Osteoblast (primary cell): ENCODE measurements at regions not wholly inside any gene's neighbourhood (a gene's known extent, or its start where the extent isn't known, plus 50 kb on each side); places are given as distances from the start of the nearest gene placed in this dataset.

Experiments
- DNase-seq: peaks from one replicate; pipeline ENCODE4 v3.0.0; 2011; ENCODE audit warnings: low spot score, mixed read lengths; ENCODE audit not compliant: insufficient read length; ENCODE audit errors: missing footprints
- H2AFZ ChIP-seq: 2 replicates; pipeline ENCODE4 v1.6.0; 2011; ENCODE audit warnings: mild to moderate bottlenecking, low read length
- H3K27ac ChIP-seq: 2 replicates; pipeline ENCODE4 v1.5.1; 2011; ENCODE audit warnings: mild to moderate bottlenecking, low read depth, low read length, moderate library complexity
- H3K27me3 ChIP-seq: 2 replicates; pipeline ENCODE4 v1.6.0; 2012; ENCODE audit warnings: mild to moderate bottlenecking, control low read depth, inconsistent platforms, low read length, moderate library complexity; ENCODE audit not compliant: insufficient read depth
- H3K36me3 ChIP-seq: 2 replicates; pipeline ENCODE4 v1.5.1; 2011; ENCODE audit warnings: mild to moderate bottlenecking, low read length, control low read depth, moderate library complexity; ENCODE audit not compliant: insufficient read depth
- H3K4me1 ChIP-seq: 2 replicates; pipeline ENCODE4 v1.5.1; 2011; ENCODE audit warnings: mild to moderate bottlenecking, low read length, control low read depth, moderate library complexity; ENCODE audit not compliant: insufficient read depth
- H3K4me2 ChIP-seq: 2 replicates; pipeline ENCODE4 v1.6.0; 2011; ENCODE audit warnings: mild to moderate bottlenecking, low read length; ENCODE audit not compliant: insufficient read depth
- H3K4me3 ChIP-seq: fragments of 200-600 bp; sonication (generic); 3 replicates; pipeline ENCODE4 v1.5.1; 2012; ENCODE audit warnings: mild to moderate bottlenecking, low read length, inconsistent platforms; ENCODE audit not compliant: insufficient read depth
- H3K79me2 ChIP-seq: 2 replicates; pipeline ENCODE4 v1.6.0; 2012; ENCODE audit warnings: mild to moderate bottlenecking, low read length, control low read depth, inconsistent platforms; ENCODE audit not compliant: insufficient read depth
- H3K9me3 ChIP-seq: 2 replicates; pipeline ENCODE4 v1.5.1; 2011; ENCODE audit warnings: low read depth, low read length, control low read depth
- H4K20me1 ChIP-seq: 2 replicates; pipeline ENCODE4 v1.6.0; 2012; ENCODE audit warnings: mild to moderate bottlenecking, low read length, control low read depth; ENCODE audit not compliant: insufficient read depth
- CTCF ChIP-seq: IDR thresholded peaks from 2 replicates; pipeline ENCODE4 v1.5.1; 2011; ENCODE audit warnings: mild to moderate bottlenecking, low read depth, low read length, moderate library complexity; ENCODE audit errors: extremely low read depth

DNA sequence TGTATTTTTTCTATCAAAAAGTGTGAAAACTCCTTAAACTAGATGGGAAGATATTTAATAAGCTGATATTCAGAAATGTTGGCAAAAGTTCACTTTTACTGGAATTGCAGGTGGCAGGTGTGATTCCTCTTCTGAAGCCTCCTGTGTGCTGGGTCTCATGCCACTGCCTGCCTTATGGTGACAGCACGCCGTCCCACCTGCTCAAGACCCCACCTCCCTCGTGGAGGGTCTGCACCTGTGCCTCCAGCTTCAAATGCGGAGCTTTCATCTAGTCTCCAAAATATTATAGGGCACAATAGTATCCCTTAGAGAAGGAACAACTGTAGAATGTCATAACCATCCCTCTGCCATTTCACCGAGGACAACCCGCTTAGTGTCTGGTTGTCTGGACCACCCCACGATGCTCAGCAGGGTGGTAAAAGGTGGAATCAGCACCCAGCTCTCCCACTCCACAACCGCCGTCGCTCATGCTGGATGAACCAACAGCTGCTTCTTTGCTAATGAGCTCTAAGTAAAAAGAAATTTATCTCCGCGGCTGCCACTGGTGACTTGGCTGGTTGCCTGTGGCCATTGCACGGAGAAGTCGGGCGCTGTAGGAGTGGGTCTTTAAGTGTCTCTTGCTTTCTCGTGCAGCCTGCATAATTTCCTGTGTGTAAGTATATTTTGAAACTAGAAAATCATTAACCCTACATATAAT lies 119.3 kb upstream of the TCERG1L start:
- Histone ChIP-seq H3K9me3 (no peaks in the 10 kb centered on the region), H3K27me3 (no peaks in the 10 kb centered on the region), H3K36me3 (no peaks in the 10 kb centered on the region), H3K4me2 (no peak overlapping the region), H3K4me3 (no peak overlapping the region), H3K79me2 (no peaks in the 10 kb centered on the region), H3K4me1 (no peaks in the 10 kb centered on the region), H4K20me1 (no peaks in the 10 kb centered on the region), H3K27ac (no peak overlapping the region), H2AFZ (no peak overlapping the region)
- no peak for DNase-seq
- no peak for TF ChIP-seq CTCF

DNA sequence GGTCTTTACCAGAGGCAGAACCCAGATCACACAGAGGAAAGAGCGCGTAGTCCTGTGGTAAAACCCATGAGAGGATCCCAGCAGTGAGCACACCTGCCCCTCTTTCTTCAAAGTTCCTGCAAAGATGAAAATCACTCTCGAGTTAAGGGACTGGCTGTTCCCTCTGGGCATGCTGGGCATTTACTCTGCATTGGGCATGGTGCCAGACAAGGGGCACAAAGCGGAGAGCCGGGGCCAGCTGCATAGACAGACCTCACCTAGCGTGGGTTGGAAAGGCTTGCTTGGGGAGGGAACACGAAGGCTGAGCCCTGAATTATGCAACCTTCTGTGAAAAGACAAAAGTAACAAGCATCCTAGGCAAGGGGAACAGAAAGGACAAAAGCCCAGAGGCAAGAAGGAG lies 120.0 kb upstream of the TCERG1L start:
- no peaks in the 10 kb centered on the region for H3K79me2 ChIP-seq
- H3K4me2 ChIP-seq = no peak overlapping the region

GRCh38 chr10:131431978-131432690 lies 120.6 kb upstream of the TCERG1L start:
- no peaks in the 10 kb centered on the region for H3K4me1 ChIP-seq
- H4K20me1 ChIP-seq = no peaks in the 10 kb centered on the region
- H3K27ac ChIP-seq = no peak overlapping the region
- no peak overlapping the region for H3K4me2 ChIP-seq
- no peak overlapping the region for H2AFZ ChIP-seq
- H3K36me3 ChIP-seq = no peaks in the 10 kb centered on the region
- TF ChIP-seq CTCF = no peak
- no peaks in the 10 kb centered on the region for H3K27me3 ChIP-seq
- no peak for DNase-seq
- H3K9me3 ChIP-seq = no peaks in the 10 kb centered on the region
- H3K4me3 ChIP-seq = no peak overlapping the region
- H3K79me2 ChIP-seq = no peaks in the 10 kb centered on the region

More for the DNA sequence above, 120.0 kb upstream of the TCERG1L start:
- Histone ChIP-seq H3K4me3 (no peak overlapping the region), H3K27me3 (no peaks in the 10 kb centered on the region), H2AFZ (no peak overlapping the region), H3K9me3 (no peaks in the 10 kb centered on the region), H4K20me1 (no peaks in the 10 kb centered on the region), H3K4me1 (no peaks in the 10 kb centered on the region), H3K36me3 (no peaks in the 10 kb centered on the region), H3K27ac (no peak overlapping the region)
- TF ChIP-seq CTCF = no peak
- no peak for DNase-seq

- Histone ChIP-seq H3K4me2 (no peak overlapping the region), H3K27ac (no peak overlapping the region), H3K79me2 (no peaks in the 10 kb centered on the region), H3K9me3 (no peaks in the 10 kb centered on the region), H3K36me3 (no peaks in the 10 kb centered on the region), H3K4me1 (no peaks in the 10 kb centered on the region), H2AFZ (no peak overlapping the region), H3K27me3 (no peaks in the 10 kb centered on the region), H4K20me1 (no peaks in the 10 kb centered on the region), H3K4me3 (no peak overlapping the region)
- DNase-seq = no peak
- TF ChIP-seq CTCF = no peak
These were observed 122.0 kb upstream of the TCERG1L start for GRCh38 chr10:131433568-131433967.
